ENCODE measurements at regions not wholly inside any gene's neighbourhood (a gene's known extent, or its start where the extent isn't known, plus 50 kb on each side); places are given as distances from the start of the nearest gene placed in this dataset.

- in situ Hi-C loops (cut with HindIII; ENCODE audit: low sequenced_read_pairs): no loop called here
Measured at GRCh38 chr5:124920909-124921666, 174.6 kb upstream of the ZNF608 start.

GRCh38 chr5:124921694-124922093 is 175.3 kb upstream of the ZNF608 start:
- in situ Hi-C loops (cut with HindIII; ENCODE audit: low sequenced_read_pairs): no loop called here

- in situ Hi-C loops (cut with HindIII; ENCODE audit: low sequenced_read_pairs): no loop called here
Measured at GRCh38 chr5:124922255-124922975, 176.0 kb upstream of the ZNF608 start.

GRCh38 chr5:124923131-124923530 is 176.7 kb upstream of the ZNF608 start:
- in situ Hi-C loops (cut with HindIII; ENCODE audit: low sequenced_read_pairs): no loop called here

GRCh38 chr5:124924729-124925128 is 178.3 kb upstream of the ZNF608 start:
- in situ Hi-C loops (cut with HindIII; ENCODE audit: low sequenced_read_pairs): no loop called here

GRCh38 chr5:124927735-124928134 is 181.3 kb upstream of the ZNF608 start:
- in situ Hi-C loops (cut with HindIII; ENCODE audit: low sequenced_read_pairs): no loop called here

GRCh38 chr5:124929000-124929399 is 182.6 kb upstream of the ZNF608 start:
- in situ Hi-C loops (cut with HindIII; ENCODE audit: low sequenced_read_pairs): no loop called here

- in situ Hi-C loops (cut with HindIII; ENCODE audit: low sequenced_read_pairs): no loop called here
Measured at GRCh38 chr5:124932791-124933600, 186.6 kb upstream of the ZNF608 start.

- in situ Hi-C loops (cut with HindIII; ENCODE audit: low sequenced_read_pairs): no loop called here
Measured at GRCh38 chr5:124935065-124935464, 188.6 kb upstream of the ZNF608 start.

- in situ Hi-C loops (cut with HindIII; ENCODE audit: low sequenced_read_pairs): no loop called here
Measured at GRCh38 chr5:124936626-124936933, 190.1 kb upstream of the ZNF608 start.

- in situ Hi-C loops (cut with HindIII; ENCODE audit: low sequenced_read_pairs): no loop called here
Measured at GRCh38 chr5:124941051-124942049, 194.9 kb upstream of the ZNF608 start.

GRCh38 chr5:124948062-124948753 is 201.8 kb upstream of the ZNF608 start:
- in situ Hi-C loops (cut with HindIII; ENCODE audit: low sequenced_read_pairs): no loop called here

- in situ Hi-C loops (cut with HindIII; ENCODE audit: low sequenced_read_pairs): no loop called here
Measured at GRCh38 chr5:124948754-124949275, 202.4 kb upstream of the ZNF608 start.

GRCh38 chr5:124949862-124950261 is 203.4 kb upstream of the ZNF608 start:
- in situ Hi-C loops (cut with HindIII; ENCODE audit: low sequenced_read_pairs): no loop called here

- in situ Hi-C loops (cut with HindIII; ENCODE audit: low sequenced_read_pairs): no loop called here
Measured at GRCh38 chr5:124951105-124951504, 204.7 kb upstream of the ZNF608 start.

- in situ Hi-C loops (cut with HindIII; ENCODE audit: low sequenced_read_pairs): no loop called here
Measured at GRCh38 chr5:124951661-124952060, 205.2 kb upstream of the ZNF608 start.

- in situ Hi-C loops (cut with HindIII; ENCODE audit: low sequenced_read_pairs): no loop called here
Measured at GRCh38 chr5:124952079-124952478, 205.6 kb upstream of the ZNF608 start.

GRCh38 chr5:124952566-124952965 is 206.1 kb upstream of the ZNF608 start:
- in situ Hi-C loops (cut with HindIII; ENCODE audit: low sequenced_read_pairs): no loop called here

- in situ Hi-C loops (cut with HindIII; ENCODE audit: low sequenced_read_pairs): no loop called here
Measured at GRCh38 chr5:124954784-124955183, 208.3 kb upstream of the ZNF608 start.

Measured in DLD1 (cell line).